Thyroid gland (tissue), 4 donors: ENCODE measurements at regions not wholly inside any gene's neighbourhood (a gene's known extent, or its start where the extent isn't known, plus 50 kb on each side); places are given as distances from the start of the nearest gene placed in this dataset.

Experiments used
- DNase-seq, 2 donors: peaks; one replicate each; pipeline ENCODE4 v3.0.0-alpha.2; 2019
- H3K27ac ChIP-seq, 3 donors: fragments of 200-600 bp; sonication (generic); 1 replicate in 2 of 3; 2 replicates in 1 of 3; pipeline ENCODE4 v1.5.1; 2016 to 2019; ENCODE audit warnings: mild to moderate bottlenecking in 1 of 3, moderate library complexity in 1 of 3
- H3K27me3 ChIP-seq: fragments of 200-600 bp; sonication (generic); one replicate; pipeline ENCODE4 v1.5.1; 2019
- H3K36me3 ChIP-seq, 2 donors: fragments of 200-600 bp; sonication (generic); one replicate each; pipeline ENCODE4 v1.5.1; 2016 to 2019
- H3K4me1 ChIP-seq, 2 donors: fragments of 200-600 bp; sonication (generic); one replicate each; pipeline ENCODE4 v1.5.1; 2017 to 2019
- H3K4me3 ChIP-seq, 3 donors: fragments of 200-600 bp; sonication (generic); replicated peaks in 1 of 3; 1 replicate in 2 of 3; 2 replicates in 1 of 3; pipeline ENCODE4 v1.5.1; 2016; ENCODE audit warnings: mild to moderate bottlenecking in 1 of 3
- H3K9me3 ChIP-seq: fragments of 200-600 bp; sonication (generic); one replicate; pipeline ENCODE4 v1.5.1; 2017
- CTCF ChIP-seq, 6 experiments: fragments of 200-600 bp in 3 of 6; fragments of 450-650 bp in 3 of 6; sonication (generic) in 3 of 6; IDR thresholded peaks; one replicate each; pipeline ENCODE4 v1.5.1; 2016 to 2019; ENCODE audit warnings: antibody characterized with exemption in 6 of 6, mild to moderate bottlenecking in 2 of 6, inconsistent platforms in 1 of 6, moderate library complexity in 1 of 6
- POLR2A ChIP-seq, 2 donors: fragments of 450-650 bp; IDR thresholded peaks; one replicate each; pipeline ENCODE4 v1.6.1; 2017; ENCODE audit warnings: antibody characterized with exemption in 2 of 2, mild to moderate bottlenecking in 2 of 2, moderate library complexity in 1 of 2
- WGBS, 2 donors: methylation state at CpG; one replicate each; pipeline ENCODE4 v1.1.5; 2017; 5-methylcytosine and 5-hydroxymethylcytosine counted together
- intact Hi-C: fragments of 100-400 bp; cut with DNase I; formaldehyde crosslinking; loops from one replicate; pipeline ENCODE4 v1.15.1; 2023

DNA sequence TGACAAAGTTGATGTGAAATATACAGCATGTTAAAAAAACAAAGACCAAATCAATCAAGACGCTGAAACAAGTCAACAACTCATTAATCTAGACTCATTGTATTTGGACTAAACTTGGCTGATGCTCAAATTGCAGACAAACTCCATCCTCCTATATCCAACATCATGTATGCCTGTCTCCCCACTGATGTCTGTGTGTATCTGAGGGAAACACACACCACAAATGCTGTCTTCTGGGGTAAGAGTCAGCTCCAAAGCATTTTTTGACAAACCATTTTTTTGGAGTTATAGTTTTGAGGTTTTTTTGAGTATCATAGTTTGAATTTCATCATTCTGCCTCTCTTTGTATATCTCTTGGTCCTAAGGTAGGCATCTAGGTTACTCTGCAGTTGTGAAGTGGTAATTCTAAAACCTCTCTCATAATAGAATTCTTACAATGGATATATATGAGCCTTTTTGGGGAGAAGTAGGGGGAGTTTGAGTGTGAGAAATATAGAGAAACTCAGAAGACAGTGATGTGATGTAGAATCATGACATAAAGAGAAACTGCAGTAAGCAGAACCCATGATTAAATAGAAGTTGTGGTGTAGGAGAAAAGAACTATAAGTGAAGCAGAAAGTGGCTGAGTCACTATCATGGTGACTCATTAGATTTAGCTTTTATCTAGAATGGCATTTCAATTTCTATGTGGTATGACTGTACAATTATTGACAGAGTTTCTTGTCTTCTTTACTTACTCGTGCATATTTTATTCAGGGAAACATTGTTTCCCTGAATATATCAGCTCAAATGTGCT is 1531.1 kb upstream of the LRRTM3 start:
- H3K27ac ChIP-seq: no peak overlapping the region
- H3K9me3 ChIP-seq: no peaks in the 10 kb centered on the region
- DNase-seq: no peak
- WGBS, 2 donors: 40 to 59% methylated on average over 2 of the region's 2 CpGs
- H3K27me3 ChIP-seq: no peaks in the 10 kb centered on the region
- no peaks in the 10 kb centered on the region for H3K4me1 ChIP-seq
- no peak for TF ChIP-seq CTCF (IDR thresholded peaks at IDR 0.05)
- no peak for TF ChIP-seq POLR2A (IDR thresholded peaks at IDR 0.05)
- intact Hi-C loops: no loop called here
- no peaks in the 10 kb centered on the region for H3K36me3 ChIP-seq
- H3K4me3 ChIP-seq: no peak overlapping the region

DNA sequence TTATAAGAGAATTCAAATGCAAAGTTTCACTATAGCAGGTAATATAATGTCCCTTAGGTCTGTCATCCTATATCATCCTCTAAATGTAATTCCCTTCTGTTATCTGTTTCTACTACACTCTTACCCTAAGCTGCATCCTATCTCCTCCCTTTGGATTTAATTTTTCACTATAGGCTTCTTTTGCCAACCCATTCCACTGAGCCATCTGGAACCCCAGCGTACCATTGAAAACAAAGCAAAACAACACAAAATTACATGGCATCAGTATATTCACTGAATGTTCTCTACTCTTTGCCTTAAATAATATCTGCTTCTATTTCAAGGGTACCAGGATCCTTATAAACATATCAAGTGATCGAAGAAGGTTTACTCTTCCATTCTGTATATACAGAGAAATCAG is 1530.2 kb upstream of the LRRTM3 start:
- H3K36me3 ChIP-seq: no peaks in the 10 kb centered on the region
- no peak for TF ChIP-seq CTCF (IDR thresholded peaks at IDR 0.05)
- TF ChIP-seq POLR2A (IDR thresholded peaks at IDR 0.05): no peak
- WGBS, 2 donors: 96 to 98% methylated on average over 2 of the region's 2 CpGs
- H3K27ac ChIP-seq: no peak overlapping the region
- DNase-seq: no peak
- no peaks in the 10 kb centered on the region for H3K4me1 ChIP-seq
- H3K27me3 ChIP-seq: no peaks in the 10 kb centered on the region
- H3K4me3 ChIP-seq: no peak overlapping the region
- no peaks in the 10 kb centered on the region for H3K9me3 ChIP-seq
- intact Hi-C loops: no loop called here

DNA sequence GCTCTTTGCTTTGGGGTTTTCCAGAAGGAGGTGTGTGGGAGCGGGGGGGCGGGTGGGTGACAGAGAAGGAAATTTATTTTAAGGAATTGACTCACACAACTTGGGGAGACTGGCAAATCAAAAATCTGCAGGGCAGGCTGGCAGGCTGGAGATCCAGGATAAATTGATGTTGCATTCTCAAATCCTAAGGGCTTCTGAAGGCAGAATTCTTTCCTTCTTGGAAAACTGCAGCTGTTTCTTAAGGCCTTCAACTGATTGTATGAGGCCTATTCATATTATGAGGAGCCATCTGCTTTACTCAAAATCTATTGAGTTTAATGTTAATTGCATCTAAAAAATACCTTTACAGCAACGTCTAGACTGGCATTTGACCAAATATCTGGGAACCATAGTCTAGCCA is 1528.8 kb upstream of the LRRTM3 start:
- WGBS, 2 donors: 74 to 85% methylated on average over 3 of the region's 3 CpGs
- H3K27me3 ChIP-seq: no peaks in the 10 kb centered on the region
- no peak overlapping the region for H3K27ac ChIP-seq
- intact Hi-C loops: no loop called here
- TF ChIP-seq POLR2A (IDR thresholded peaks at IDR 0.05) (no peak), CTCF (IDR thresholded peaks at IDR 0.05) (no peak)
- no peak overlapping the region for H3K4me3 ChIP-seq
- H3K4me1 ChIP-seq: no peaks in the 10 kb centered on the region
- no peaks in the 10 kb centered on the region for H3K9me3 ChIP-seq
- DNase-seq: no peak
- H3K36me3 ChIP-seq: no peaks in the 10 kb centered on the region

DNA sequence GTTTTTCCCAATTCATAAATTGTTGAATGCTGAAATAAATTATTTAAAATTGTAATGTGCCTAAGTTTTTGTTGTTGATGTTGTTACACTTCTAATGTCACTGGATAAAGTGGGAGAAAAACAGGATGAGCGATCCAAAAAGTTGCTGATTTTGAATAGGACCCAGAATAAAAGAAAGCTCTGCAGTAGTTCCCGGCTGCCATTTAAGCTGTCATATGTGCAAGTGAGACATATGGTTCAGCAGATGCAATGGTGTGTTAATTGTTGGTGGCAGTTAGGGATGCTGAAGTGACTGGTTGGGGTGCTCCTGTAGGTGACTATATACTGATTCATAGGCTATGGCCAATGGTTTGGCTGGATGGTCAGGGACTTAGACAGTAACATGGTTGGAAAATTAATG is 1517.4 kb upstream of the LRRTM3 start:
- TF ChIP-seq CTCF (IDR thresholded peaks at IDR 0.05) (no peak), POLR2A (IDR thresholded peaks at IDR 0.05) (no peak)
- 70 to 97% methylated on average over 2 of the region's 2 CpGs for WGBS, 2 donors
- intact Hi-C loops: no loop called here

DNA sequence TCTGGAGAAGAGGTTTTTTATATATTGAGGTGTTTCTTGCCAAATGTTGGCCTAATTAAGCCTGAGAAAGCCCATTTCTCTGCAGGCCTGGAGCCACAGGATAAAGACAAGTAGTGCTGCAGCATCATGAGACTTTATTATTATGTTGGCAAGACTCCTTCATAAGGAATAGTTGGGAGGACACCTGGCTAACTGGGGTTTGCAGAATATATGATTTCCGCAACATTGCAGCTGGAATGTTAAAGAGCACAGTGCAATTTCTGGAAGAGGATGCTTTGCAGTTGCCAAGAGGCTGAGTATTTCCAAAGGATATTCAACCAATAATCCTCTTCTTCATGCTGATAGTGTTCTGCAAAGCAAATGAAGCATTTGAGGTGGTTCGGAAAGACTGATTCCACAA is 1512.8 kb upstream of the LRRTM3 start:
- Histone ChIP-seq H3K4me1 (no peaks in the 10 kb centered on the region), H3K27me3 (no peaks in the 10 kb centered on the region), H3K4me3 (no peak overlapping the region), H3K36me3 (no peaks in the 10 kb centered on the region), H3K27ac (no peak overlapping the region), H3K9me3 (no peaks in the 10 kb centered on the region)
- WGBS, 2 donors: 90 to 92% methylated on average over 2 of the region's 2 CpGs
- intact Hi-C loops: no loop called here
- TF ChIP-seq CTCF (IDR thresholded peaks at IDR 0.05) (no peak), POLR2A (IDR thresholded peaks at IDR 0.05) (no peak)
- DNase-seq: no peak

More for the DNA sequence above, 1517.4 kb upstream of the LRRTM3 start:
- no peak overlapping the region for H3K27ac ChIP-seq
- no peaks in the 10 kb centered on the region for H3K4me1 ChIP-seq
- H3K4me3 ChIP-seq: no peak overlapping the region
- no peaks in the 10 kb centered on the region for H3K27me3 ChIP-seq
- H3K36me3 ChIP-seq: no peaks in the 10 kb centered on the region
- no peaks in the 10 kb centered on the region for H3K9me3 ChIP-seq
- DNase-seq: no peak
